ENCODE measurements at regions not wholly inside any gene's neighbourhood (a gene's known extent, or its start where the extent isn't known, plus 50 kb on each side); places are given as distances from the start of the nearest gene placed in this dataset.

- Mint-ChIP-seq H3K36me3 (ENCODE audit: unreplicated experiment) (no peaks in the 10 kb centered on the region), H3K4me3 (ENCODE audit: unreplicated experiment) (no peak overlapping the region), H3K27me3 (ENCODE audit: unreplicated experiment) (peaks cover 3% of the 10 kb centered on the region), H3K27ac (ENCODE audit: unreplicated experiment) (no peak overlapping the region), H3K9me3 (ENCODE audit: unreplicated experiment) (peaks cover 4% of the 10 kb centered on the region), H3K4me1 (ENCODE audit: unreplicated experiment) (no peaks in the 10 kb centered on the region)
- TF ChIP-seq CTCF (IDR thresholded peaks at IDR 0.05) = no peak
- DNase-seq (ENCODE audit: extremely low spot score, unreplicated experiment) = no peak
Measured at GRCh38 chr12:125966641-125967040, 901.4 kb downstream of the AACS start.

DNA sequence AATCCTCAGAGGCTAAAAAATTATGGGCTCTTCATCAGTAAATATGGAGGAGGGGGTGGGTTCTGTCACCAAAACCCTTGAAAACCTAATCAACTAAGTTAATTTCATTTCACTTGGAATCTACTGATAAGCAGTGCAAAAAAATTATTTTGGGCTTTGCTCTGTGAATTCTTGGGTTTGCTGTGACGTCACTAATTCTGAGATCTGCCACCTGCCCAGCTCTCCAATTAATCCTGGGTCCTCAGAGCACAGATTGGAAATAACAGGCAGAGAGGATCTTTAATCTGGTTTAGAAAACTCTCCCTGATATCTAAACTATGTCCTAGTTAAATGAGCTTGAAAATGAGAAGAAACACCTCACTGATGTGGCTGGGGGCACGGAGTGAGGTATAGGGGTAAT, 903.2 kb downstream of the AACS start:
- Mint-ChIP-seq H3K4me3 (ENCODE audit: unreplicated experiment) (no peak overlapping the region), H3K9me3 (ENCODE audit: unreplicated experiment) (peaks cover 4% of the 10 kb centered on the region), H3K4me1 (ENCODE audit: unreplicated experiment) (no peaks in the 10 kb centered on the region), H3K27me3 (ENCODE audit: unreplicated experiment) (peaks cover 3% of the 10 kb centered on the region), H3K27ac (ENCODE audit: unreplicated experiment) (no peak overlapping the region), H3K36me3 (ENCODE audit: unreplicated experiment) (no peaks in the 10 kb centered on the region)
- no peak for TF ChIP-seq CTCF (IDR thresholded peaks at IDR 0.05)
- DNase-seq (ENCODE audit: extremely low spot score, unreplicated experiment) = no peak

GRCh38 chr12:125971981-125972380, 906.7 kb downstream of the AACS start:
- Mint-ChIP-seq H3K27ac (ENCODE audit: unreplicated experiment) (no peak overlapping the region), H3K4me1 (ENCODE audit: unreplicated experiment) (no peaks in the 10 kb centered on the region), H3K27me3 (ENCODE audit: unreplicated experiment) (peaks cover 3% of the 10 kb centered on the region), H3K9me3 (ENCODE audit: unreplicated experiment) (no peaks in the 10 kb centered on the region), H3K4me3 (ENCODE audit: unreplicated experiment) (no peak overlapping the region), H3K36me3 (ENCODE audit: unreplicated experiment) (no peaks in the 10 kb centered on the region)
- no peak for DNase-seq (ENCODE audit: extremely low spot score, unreplicated experiment)
- no peak for TF ChIP-seq CTCF (IDR thresholded peaks at IDR 0.05)

DNA sequence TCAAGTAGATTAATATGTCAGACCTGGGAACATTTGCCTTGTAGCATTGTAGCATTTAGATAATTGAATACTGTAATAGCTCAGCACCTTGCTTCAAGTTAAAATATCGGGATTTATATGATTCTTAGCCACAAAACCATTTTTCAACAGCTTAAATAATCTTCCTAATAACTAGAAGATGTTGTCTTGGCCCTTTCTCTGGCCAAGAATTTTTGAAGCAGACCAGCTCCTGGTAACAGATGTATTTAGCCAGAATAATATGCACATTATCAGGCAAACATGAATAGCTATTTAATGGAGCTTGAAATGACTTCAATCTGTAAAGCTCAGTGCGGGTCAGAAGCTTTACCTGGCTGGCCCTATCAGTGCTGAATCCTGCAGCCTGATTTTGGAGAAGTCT, 913.1 kb downstream of the AACS start:
- DNase-seq (ENCODE audit: extremely low spot score, unreplicated experiment) = no peak
- TF ChIP-seq CTCF (IDR thresholded peaks at IDR 0.05) = no peak
- Mint-ChIP-seq H3K9me3 (ENCODE audit: unreplicated experiment) (no peaks in the 10 kb centered on the region), H3K4me1 (ENCODE audit: unreplicated experiment) (no peaks in the 10 kb centered on the region), H3K4me3 (ENCODE audit: unreplicated experiment) (no peak overlapping the region), H3K36me3 (ENCODE audit: unreplicated experiment) (no peaks in the 10 kb centered on the region), H3K27me3 (ENCODE audit: unreplicated experiment) (peaks cover 2% of the 10 kb centered on the region), H3K27ac (ENCODE audit: unreplicated experiment) (no peak overlapping the region)

DNA sequence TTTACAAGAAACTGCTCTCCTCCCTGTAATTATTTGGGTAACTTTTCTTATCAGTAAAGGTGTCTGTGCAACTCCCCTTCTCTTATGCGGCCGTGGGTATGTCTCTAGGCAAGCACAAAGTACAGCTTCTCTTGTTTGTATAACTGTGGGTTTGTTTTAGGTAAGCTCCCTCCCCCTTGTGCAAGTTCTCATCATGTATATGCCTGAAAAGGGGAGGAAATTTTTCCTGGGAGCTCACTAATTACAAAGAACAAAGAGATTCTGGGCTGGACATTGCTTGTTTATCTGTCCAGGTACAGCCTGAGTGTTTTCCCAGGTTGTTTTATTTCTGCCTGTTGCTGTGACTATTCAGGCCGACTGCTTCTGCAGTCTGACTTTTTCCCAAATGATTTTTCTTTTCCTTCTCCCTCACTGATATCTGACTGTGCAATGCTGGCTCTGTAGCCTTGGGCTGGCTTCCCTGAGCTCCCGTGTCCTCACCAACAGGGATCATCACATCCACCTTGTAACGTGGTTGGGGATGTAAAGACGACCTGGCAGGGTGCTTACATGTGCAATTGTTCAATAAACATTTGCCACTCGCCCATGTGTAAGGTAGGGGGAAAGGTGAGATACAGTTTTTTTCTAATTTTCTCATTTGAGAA, 916.5 kb downstream of the AACS start:
- no peak for TF ChIP-seq CTCF (IDR thresholded peaks at IDR 0.05)
- Mint-ChIP-seq H3K27ac (ENCODE audit: unreplicated experiment) (no peak overlapping the region), H3K27me3 (ENCODE audit: unreplicated experiment) (peaks cover 7% of the 10 kb centered on the region), H3K9me3 (ENCODE audit: unreplicated experiment) (no peaks in the 10 kb centered on the region), H3K4me3 (ENCODE audit: unreplicated experiment) (no peak overlapping the region), H3K36me3 (ENCODE audit: unreplicated experiment) (no peaks in the 10 kb centered on the region), H3K4me1 (ENCODE audit: unreplicated experiment) (peaks cover 8% of the 10 kb centered on the region)
- no peak for DNase-seq (ENCODE audit: extremely low spot score, unreplicated experiment)

Measured in osteocyte (in vitro differentiated cells).